ENCODE measurements at regions not wholly inside any gene's neighbourhood (a gene's known extent, or its start where the extent isn't known, plus 50 kb on each side); places are given as distances from the start of the nearest gene placed in this dataset.
"Not testable (repeated sequence)": the region's sequence is repeated elsewhere in the genome, so short reads cannot be mapped to it uniquely, and the experiment has no call there.

DNA sequence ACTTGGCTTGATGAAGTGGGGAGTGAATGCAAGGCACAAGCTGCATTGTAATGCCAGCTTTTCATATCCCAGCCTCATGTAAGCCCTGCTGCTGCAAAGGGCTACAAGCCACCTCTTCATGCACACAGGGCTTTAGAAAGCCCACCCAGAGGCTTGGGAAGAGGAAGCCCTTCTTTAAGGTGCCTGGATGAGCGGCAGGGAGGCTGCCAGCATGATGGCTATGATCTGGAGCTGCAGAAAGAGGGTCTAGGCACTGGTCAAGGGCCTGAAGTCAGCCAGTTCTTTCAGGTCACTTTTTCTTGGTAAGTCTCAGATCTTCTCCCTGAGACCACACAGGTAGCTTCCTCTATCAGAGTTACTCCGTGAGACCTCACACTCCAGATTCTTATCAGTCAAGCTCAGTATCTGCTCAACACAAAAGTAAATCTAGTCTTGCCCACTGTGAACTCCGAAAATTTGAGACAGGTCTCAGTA is 113.3 kb upstream of the SEC22B start:
- TF ChIP-seq, protein P1, sequence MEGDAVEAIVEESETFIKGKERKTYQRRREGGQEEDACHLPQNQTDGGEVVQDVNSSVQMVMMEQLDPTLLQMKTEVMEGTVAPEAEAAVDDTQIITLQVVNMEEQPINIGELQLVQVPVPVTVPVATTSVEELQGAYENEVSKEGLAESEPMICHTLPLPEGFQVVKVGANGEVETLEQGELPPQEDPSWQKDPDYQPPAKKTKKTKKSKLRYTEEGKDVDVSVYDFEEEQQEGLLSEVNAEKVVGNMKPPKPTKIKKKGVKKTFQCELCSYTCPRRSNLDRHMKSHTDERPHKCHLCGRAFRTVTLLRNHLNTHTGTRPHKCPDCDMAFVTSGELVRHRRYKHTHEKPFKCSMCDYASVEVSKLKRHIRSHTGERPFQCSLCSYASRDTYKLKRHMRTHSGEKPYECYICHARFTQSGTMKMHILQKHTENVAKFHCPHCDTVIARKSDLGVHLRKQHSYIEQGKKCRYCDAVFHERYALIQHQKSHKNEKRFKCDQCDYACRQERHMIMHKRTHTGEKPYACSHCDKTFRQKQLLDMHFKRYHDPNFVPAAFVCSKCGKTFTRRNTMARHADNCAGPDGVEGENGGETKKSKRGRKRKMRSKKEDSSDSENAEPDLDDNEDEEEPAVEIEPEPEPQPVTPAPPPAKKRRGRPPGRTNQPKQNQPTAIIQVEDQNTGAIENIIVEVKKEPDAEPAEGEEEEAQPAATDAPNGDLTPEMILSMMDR (IDR thresholded peaks at IDR 0.05): not testable (repeated sequence)
- not testable (repeated sequence) for TF ChIP-seq POLR2A (IDR thresholded peaks at IDR 0.05)

Data from uterus (tissue), 2 donors.